ENCODE measurements at regions not wholly inside any gene's neighbourhood (a gene's known extent, or its start where the extent isn't known, plus 50 kb on each side); places are given as distances from the start of the nearest gene placed in this dataset.

- no peak for DNase-seq
These were observed 83.3 kb downstream of the ALDH8A1 start for GRCh38 chr6:134866563-134866962.

DNA sequence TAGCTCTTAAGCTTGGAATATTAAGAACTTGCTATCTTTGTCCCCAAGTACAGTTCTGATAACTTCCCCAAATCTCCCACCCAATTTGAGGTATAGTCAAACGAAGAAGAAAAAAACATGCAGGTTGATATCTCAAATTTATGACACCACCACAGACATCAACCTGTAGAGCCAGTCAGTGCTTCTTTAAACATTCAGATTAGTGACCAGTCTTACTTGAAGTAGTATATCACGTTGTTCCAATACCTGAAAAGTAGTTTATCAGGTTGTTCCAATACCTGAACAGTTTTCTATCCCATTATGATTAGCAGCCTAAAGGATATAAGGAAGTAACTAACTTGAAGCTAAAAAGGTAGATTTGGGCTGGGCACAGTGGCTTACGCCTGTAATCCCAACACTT lies 85.3 kb downstream of the ALDH8A1 start:
- DNase-seq, result no peak

DNA sequence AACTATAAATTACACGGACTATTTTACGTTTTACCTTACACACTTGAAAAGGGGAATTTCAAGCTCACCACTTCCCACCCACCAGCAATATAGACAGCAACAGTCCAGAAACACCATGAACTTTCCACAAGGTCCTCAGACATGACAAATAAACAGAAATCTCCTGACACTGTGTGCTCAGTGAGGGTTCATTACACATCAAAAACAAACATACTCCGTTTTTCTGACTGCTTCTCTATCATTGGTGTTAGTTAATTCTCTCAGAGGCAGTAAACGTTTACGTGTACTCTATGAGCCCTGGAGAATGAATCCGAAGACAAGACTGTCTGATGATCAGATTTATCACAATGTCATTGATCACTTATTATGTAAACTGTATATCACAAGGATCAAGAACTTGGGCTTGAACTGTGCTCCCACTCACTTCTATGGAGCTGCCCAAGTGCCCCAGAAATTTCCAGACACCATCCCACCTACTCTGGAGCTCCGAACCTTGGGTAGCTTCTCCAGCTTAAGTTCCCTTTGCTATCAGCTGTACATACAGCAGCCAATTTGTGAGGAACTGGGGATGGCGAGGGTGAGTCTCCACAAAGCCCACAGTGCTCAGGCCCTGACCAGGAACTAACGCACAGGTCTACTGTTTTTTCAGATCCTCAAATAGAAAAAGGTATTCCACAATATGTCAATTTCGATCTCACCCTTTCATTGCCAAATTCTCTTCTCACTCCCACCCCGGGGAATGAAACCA lies 86.0 kb downstream of the ALDH8A1 start:
- no peak for DNase-seq

DNA sequence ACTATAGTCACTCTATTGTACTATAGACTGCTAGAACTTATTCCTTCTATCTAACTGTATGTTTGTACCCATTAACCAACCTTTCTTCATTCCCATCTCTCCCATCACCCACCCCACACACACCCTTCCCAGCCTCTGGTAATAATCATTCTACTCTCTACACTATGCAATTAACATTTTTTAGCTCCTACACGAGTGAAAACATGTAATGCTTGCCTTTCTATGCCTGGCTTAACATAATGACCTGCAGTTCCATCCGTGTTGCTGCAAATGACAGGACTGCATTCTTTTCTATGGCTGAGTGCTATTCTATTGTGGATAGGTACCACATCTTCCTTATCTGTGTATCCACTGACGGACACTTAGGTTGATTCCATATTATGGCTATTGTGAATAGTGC lies 95.5 kb downstream of the ALDH8A1 start:
- DNase-seq, result no peak

- DNase-seq, result no peak
These were observed 96.5 kb downstream of the ALDH8A1 start for GRCh38 chr6:134853111-134854055.

- no peak for DNase-seq
These were observed 98.4 kb downstream of the ALDH8A1 start for GRCh38 chr6:134851548-134851947.

DNA sequence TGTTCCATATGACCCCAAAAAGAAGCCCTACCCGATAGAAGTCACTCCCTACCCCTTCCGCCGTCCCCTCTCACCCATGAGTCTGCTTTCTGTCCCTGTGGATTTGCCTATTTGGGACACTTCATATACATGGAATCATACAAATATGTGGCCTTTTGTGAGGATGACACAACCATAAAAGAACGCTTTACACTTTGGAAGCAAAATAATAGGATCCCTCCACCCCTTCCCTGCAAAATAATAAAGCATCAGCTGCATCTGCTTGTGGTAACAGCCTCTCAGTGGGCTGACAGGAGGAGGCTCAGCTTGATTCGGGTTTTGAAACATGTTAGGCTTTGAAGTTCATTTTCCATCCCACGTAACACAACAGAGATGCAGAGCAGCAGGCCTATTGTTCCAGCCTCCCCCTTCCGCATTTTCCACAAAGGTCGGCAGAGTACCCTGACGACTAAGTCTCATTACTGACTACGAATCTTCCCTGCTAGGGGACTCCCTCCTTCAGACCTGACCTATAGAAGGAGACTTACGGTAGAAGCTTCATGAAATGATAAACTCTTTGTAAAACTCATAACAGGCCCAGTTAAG lies 99.1 kb downstream of the ALDH8A1 start:
- DNase-seq, result no peak

GRCh38 chr6:134849920-134850447 lies 99.9 kb downstream of the ALDH8A1 start:
- no peak for DNase-seq

DNA sequence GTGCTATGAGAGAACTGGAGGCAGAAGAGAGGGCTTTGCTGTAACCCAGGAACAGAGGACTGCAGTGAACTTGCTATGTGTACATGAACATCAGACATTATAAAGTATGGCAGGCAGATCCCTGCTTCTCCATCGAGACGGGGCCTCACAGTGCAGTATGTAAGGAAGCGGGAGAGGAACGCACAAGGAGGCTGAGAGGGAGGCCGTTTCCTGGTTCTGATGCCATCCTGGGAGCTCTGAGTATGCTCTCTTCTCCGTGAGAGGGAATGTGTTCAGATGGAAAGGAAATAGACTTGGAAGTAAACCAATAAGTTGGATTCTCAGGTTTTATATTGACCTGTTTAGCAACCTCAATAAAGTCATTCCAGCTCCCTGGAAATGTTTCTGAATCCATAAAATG lies 101.8 kb downstream of the ALDH8A1 start:
- no peak for DNase-seq

GRCh38 chr6:134846865-134847264 lies 103.0 kb downstream of the ALDH8A1 start:
- no peak for DNase-seq

- DNase-seq, result no peak
These were observed 103.9 kb downstream of the ALDH8A1 start for GRCh38 chr6:134846031-134846430.

DNA sequence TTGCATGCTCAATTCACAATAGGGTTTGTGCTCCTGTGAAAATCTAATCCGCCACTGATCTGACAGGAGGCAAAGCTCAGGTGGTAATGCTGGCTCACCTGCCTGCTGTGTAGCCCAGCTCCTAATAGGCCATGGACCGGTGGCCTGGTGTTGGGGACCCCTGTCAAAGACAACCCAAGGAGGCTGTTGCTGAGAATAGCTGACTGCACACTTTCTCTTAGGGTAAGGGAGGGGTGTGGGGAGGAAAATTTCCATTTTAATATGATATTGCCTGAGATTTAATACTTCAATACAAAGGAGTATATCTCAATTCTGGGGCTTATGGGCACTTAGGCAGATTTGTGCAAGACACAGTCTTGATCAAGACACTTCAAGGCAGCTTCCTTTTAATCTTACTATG lies 105.8 kb downstream of the ALDH8A1 start:
- DNase-seq, result no peak

- DNase-seq, result no peak
These were observed 109.6 kb downstream of the ALDH8A1 start for GRCh38 chr6:134840086-134840867.

- no peak for DNase-seq
These were observed 113.9 kb downstream of the ALDH8A1 start for GRCh38 chr6:134835993-134836392.

GRCh38 chr6:134830940-134831339 lies 119.0 kb downstream of the ALDH8A1 start:
- no peak for DNase-seq

DNA sequence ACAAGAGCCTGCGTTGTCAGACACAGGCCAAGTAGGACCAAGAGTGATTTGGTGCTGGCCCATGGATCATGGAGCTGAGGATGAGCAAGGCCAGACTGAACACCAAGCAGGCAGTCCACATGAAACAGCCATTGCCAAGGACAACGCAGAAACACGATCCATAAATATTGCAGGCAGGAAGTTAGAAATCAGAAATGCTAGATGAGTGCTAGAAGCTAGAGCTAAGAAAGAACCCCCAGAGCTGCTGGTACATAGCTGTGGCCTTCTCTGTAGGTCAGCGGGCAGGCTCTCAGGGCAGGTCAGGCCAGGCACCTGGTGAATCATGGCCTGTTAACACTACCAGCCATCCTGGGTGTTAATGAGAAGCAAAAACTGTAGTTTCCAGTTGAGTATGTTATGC lies 119.7 kb downstream of the ALDH8A1 start:
- DNase-seq, result no peak

GRCh38 chr6:134828641-134829040 lies 121.3 kb downstream of the ALDH8A1 start:
- no peak for DNase-seq

GRCh38 chr6:134826889-134827737 lies 122.8 kb downstream of the ALDH8A1 start:
- DNase-seq, result no peak

GRCh38 chr6:134823710-134824034 lies 126.2 kb downstream of the ALDH8A1 start:
- no peak for DNase-seq

DNA sequence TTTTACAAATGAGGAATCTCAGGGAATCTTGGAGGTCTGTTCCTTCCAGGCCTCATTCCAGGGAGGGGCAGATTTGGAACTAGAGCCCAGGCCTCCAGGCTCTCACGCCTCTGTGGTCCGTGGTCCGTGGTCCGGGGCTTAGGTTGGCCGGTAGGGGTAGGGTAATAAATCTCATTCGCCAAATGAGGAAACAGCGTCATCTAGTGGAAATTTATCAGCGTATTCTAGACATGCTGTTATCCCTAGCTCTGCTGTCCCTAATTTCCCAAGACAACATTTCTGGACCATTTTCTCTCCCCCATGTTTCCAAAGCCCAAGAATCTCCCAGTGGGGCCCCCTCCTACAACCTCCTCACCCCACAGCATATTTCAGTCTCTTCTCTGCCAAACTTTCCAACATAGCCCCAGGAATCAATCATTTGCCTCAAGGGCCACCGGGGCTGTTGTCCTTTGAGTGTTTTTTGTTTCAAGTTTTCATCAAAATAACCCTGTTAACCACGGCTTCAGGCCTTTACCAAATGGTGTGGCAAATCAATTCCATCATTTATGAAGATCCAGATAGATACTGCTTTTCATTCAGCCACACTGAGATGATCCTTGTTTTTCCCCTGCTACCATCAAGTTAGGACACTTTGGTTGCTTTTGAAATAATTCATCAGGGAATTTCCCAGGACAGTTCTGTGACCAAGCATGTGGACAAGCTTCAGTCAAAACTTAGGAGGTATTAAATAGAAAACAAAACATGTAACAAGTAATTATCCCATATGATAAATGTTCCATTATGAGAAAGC lies 126.8 kb downstream of the ALDH8A1 start:
- no peak for DNase-seq
